KMS-11 (cell line): ENCODE measurements at regions not wholly inside any gene's neighbourhood (a gene's known extent, or its start where the extent isn't known, plus 50 kb on each side); places are given as distances from the start of the nearest gene placed in this dataset.
"Not testable (repeated sequence)": the region's sequence is repeated elsewhere in the genome, so short reads cannot be mapped to it uniquely, and the experiment has no call there.

ENCODE experiments used
- H2AFZ ChIP-seq: fragments of 200-600 bp; sonication (generic); 2 replicates; pipeline ENCODE4 v1.6.1; 2016; ENCODE audit warnings: antibody characterized with exemption, mixed run types, low read depth
- H3K27ac ChIP-seq: fragments of 200-600 bp; sonication (generic); 2 replicates; pipeline ENCODE4 v1.6.1; 2016; ENCODE audit warnings: mild to moderate bottlenecking, mixed run types
- H3K27me3 ChIP-seq: fragments of 200-600 bp; sonication (generic); 2 replicates; pipeline ENCODE4 v1.6.1; 2017; ENCODE audit warnings: mild to moderate bottlenecking, low read depth, mixed run types, moderate library complexity; ENCODE audit not compliant: insufficient read depth
- H3K36me3 ChIP-seq: fragments of 200-600 bp; sonication (generic); 2 replicates; pipeline ENCODE4 v1.6.1; 2017; ENCODE audit warnings: mild to moderate bottlenecking, mixed run types; ENCODE audit not compliant: insufficient read depth
- H3K4me1 ChIP-seq: fragments of 200-600 bp; sonication (generic); 2 replicates; pipeline ENCODE4 v1.6.1; 2016; ENCODE audit warnings: mild to moderate bottlenecking, low read depth, mixed run types; ENCODE audit not compliant: poor library complexity, severe bottlenecking
- H3K4me2 ChIP-seq: fragments of 200-600 bp; sonication (generic); 2 replicates; pipeline ENCODE4 v1.7.0; 2016; ENCODE audit warnings: mild to moderate bottlenecking, mixed run types
- H3K4me3 ChIP-seq: fragments of 200-600 bp; sonication (generic); IDR thresholded peaks from 2 replicates; pipeline ENCODE4 v1.6.1; 2017; ENCODE audit warnings: low read depth, low read length, mixed read lengths; ENCODE audit not compliant: insufficient read depth
- H3K79me2 ChIP-seq: fragments of 200-600 bp; sonication (generic); 2 replicates; pipeline ENCODE4 v1.6.1; 2016; ENCODE audit warnings: low read depth, mixed run types; ENCODE audit not compliant: insufficient read depth
- H3K9ac ChIP-seq: fragments of 200-600 bp; sonication (generic); 2 replicates; pipeline ENCODE4 v1.6.1; 2016; ENCODE audit warnings: mild to moderate bottlenecking, mixed run types
- H4K20me1 ChIP-seq: fragments of 200-600 bp; sonication (generic); 2 replicates; pipeline ENCODE4 v1.6.1; 2016; ENCODE audit warnings: mild to moderate bottlenecking, mixed run types; ENCODE audit not compliant: insufficient read depth
- TF ChIP-seq, protein P1 (sequence below): fragments of 200-600 bp; sonication (generic); conservative IDR thresholded peaks from 2 replicates; pipeline ENCODE4 v1.6.1; 2017; ENCODE audit warnings: low read depth, mild to moderate bottlenecking, antibody characterized with exemption, low read length, moderate library complexity, mixed read lengths

DNA sequence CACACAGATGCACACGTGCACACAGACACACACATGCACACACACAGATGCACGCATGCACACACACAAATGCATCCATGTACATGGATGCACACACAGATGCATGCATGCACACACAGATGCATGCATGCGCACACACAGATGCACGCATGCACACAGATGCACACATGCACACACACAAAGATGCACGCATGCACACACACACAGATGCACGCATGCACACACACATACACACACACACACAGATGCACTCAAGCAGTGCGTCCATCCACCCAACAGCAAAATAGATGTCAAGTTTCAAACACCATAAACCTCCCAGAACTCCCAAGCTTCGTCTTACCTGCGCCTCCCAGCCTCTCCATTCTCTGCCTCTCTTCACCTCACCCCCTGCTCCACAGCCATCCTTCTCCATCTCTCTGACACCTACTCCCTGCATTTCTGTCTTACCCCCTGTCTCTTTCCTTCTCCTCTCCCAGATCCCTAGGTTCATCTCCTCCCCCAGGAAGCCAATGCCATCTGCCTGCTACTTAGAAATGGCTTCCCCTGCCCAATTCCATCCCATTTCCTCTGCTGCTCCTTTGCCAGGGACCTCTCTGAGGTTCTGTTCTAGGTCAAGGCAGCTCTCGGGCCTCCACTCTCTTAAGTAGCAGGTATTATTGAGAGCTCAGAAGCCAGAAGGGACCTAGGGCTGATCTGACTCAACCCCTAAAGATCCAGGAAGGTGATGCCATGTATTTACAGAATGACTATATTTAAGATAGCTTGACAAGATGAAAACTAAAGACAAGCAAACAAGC, 297.2 kb downstream of the MED10 start:
- no peak overlapping the region for H3K9ac ChIP-seq
- H3K4me3 ChIP-seq = no peak overlapping the region
- no peak overlapping the region for H2AFZ ChIP-seq
- no peaks in the 10 kb centered on the region for H3K27me3 ChIP-seq
- no peaks in the 10 kb centered on the region for H4K20me1 ChIP-seq
- H3K79me2 ChIP-seq = no peaks in the 10 kb centered on the region
- TF ChIP-seq, protein P1, sequence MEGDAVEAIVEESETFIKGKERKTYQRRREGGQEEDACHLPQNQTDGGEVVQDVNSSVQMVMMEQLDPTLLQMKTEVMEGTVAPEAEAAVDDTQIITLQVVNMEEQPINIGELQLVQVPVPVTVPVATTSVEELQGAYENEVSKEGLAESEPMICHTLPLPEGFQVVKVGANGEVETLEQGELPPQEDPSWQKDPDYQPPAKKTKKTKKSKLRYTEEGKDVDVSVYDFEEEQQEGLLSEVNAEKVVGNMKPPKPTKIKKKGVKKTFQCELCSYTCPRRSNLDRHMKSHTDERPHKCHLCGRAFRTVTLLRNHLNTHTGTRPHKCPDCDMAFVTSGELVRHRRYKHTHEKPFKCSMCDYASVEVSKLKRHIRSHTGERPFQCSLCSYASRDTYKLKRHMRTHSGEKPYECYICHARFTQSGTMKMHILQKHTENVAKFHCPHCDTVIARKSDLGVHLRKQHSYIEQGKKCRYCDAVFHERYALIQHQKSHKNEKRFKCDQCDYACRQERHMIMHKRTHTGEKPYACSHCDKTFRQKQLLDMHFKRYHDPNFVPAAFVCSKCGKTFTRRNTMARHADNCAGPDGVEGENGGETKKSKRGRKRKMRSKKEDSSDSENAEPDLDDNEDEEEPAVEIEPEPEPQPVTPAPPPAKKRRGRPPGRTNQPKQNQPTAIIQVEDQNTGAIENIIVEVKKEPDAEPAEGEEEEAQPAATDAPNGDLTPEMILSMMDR = no peak
- no peak overlapping the region for H3K27ac ChIP-seq
- no peaks in the 10 kb centered on the region for H3K4me1 ChIP-seq
- no peak overlapping the region for H3K4me2 ChIP-seq
- no peaks in the 10 kb centered on the region for H3K36me3 ChIP-seq

- TF ChIP-seq, protein P1 = no peak
Measured at GRCh38 chr5:6080436-6080835, 297.9 kb downstream of the MED10 start.

DNA sequence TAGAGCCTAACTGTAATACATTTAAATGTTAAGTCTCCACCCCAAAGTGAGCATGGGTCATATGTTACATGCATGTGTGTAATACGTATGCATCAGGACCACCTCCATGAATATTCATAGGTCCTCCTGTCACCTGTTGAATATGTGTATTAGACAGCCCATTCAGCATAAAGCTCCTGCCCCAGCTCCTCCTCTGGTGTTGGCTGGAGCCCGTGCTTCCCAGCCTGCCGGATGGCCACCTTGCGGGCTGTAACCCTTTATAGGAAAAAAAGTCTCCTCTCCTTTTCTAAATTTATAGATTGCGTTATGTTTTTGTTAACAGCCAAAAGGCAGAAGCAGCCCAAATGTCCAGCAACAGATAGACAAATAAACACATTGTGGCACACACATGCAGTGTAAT, 299.5 kb downstream of the MED10 start:
- Histone ChIP-seq H2AFZ (no peak overlapping the region), H3K4me2 (no peak overlapping the region), H3K4me1 (no peaks in the 10 kb centered on the region), H3K36me3 (no peaks in the 10 kb centered on the region), H3K79me2 (no peaks in the 10 kb centered on the region), H3K27me3 (no peaks in the 10 kb centered on the region), H4K20me1 (no peaks in the 10 kb centered on the region), H3K27ac (no peak overlapping the region), H3K4me3 (no peak overlapping the region), H3K9ac (no peak overlapping the region)
- TF ChIP-seq, protein P1 = no peak

More at GRCh38 chr5:6080436-6080835, 297.9 kb downstream of the MED10 start:
- no peak overlapping the region for H3K9ac ChIP-seq
- H3K4me1 ChIP-seq = no peaks in the 10 kb centered on the region
- no peak overlapping the region for H3K4me3 ChIP-seq
- H3K36me3 ChIP-seq = no peaks in the 10 kb centered on the region
- H3K27me3 ChIP-seq = no peaks in the 10 kb centered on the region
- no peak overlapping the region for H3K27ac ChIP-seq
- H3K79me2 ChIP-seq = no peaks in the 10 kb centered on the region
- no peak overlapping the region for H2AFZ ChIP-seq
- H4K20me1 ChIP-seq = no peaks in the 10 kb centered on the region
- H3K4me2 ChIP-seq = no peak overlapping the region

GRCh38 chr5:6076341-6077239, 301.8 kb downstream of the MED10 start:
- no peaks in the 10 kb centered on the region for H3K36me3 ChIP-seq
- no peaks in the 10 kb centered on the region for H3K27me3 ChIP-seq
- no peak overlapping the region for H3K9ac ChIP-seq

DNA sequence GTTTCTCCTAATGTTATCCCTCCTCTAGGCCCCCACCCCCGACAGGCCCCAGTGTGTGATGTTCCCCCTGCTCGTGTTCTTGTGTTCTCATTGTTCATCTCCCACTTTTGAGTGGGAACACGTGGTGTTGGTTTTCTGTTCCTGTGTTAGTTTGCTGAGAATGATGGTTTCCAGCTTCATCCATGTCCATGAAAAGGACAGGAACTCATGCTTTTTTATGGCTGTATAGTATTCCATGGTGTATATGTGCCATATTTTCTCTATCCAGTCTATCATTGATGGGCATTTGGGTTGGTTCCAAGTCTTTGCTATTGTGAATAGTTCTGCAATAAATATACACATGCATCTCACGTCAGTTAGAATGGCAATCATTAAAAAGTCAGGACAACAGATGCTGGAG, 305.9 kb downstream of the MED10 start:
- not testable (repeated sequence) for H4K20me1 ChIP-seq, H3K36me3 ChIP-seq, H3K4me3 ChIP-seq, H3K4me2 ChIP-seq, H2AFZ ChIP-seq, H3K4me1 ChIP-seq, H3K27me3 ChIP-seq, H3K27ac ChIP-seq, H3K9ac ChIP-seq, H3K79me2 ChIP-seq

More at GRCh38 chr5:6076341-6077239, 301.8 kb downstream of the MED10 start:
- H3K4me1 ChIP-seq = no peaks in the 10 kb centered on the region
- H3K4me2 ChIP-seq = no peak overlapping the region
- H4K20me1 ChIP-seq = no peaks in the 10 kb centered on the region
- no peak overlapping the region for H2AFZ ChIP-seq
- no peaks in the 10 kb centered on the region for H3K79me2 ChIP-seq
- H3K4me3 ChIP-seq = no peak overlapping the region
- TF ChIP-seq, protein P1 = no peak
- no peak overlapping the region for H3K27ac ChIP-seq
